ENCODE measurements at regions not wholly inside any gene's neighbourhood (a gene's known extent, or its start where the extent isn't known, plus 50 kb on each side); places are given as distances from the start of the nearest gene placed in this dataset.

DNA sequence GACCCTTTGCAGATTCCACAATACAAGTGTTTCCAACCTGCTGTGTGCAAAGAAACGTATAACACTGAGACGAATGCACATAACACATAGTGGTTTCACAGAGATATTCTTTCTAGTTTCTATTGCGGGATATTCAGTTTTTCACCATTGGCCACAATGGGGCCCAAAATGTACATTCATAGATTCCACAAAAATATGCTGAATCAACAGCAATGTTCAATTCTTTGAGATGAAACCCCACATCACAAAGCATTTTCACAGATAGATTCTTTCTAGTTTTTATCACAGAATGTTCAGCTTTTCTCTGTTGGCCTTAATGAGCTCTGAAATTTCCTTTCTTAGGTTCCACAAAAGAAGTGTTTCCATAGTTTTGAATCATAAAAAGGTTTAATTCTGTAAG lies 2472.3 kb downstream of the TP53TG3F start:
- 81% methylated on average over 3 of the region's 3 CpGs for WGBS (ENCODE audit: insufficient coverage)
- H3K36me3 Mint-ChIP-seq = peaks cover 12% of the 10 kb centered on the region
- no peaks in the 10 kb centered on the region for H3K36me3 ChIP-seq (ENCODE audit: control insufficient read depth, insufficient read depth, low read length)
- no peak for ATAC-seq
- H3K9me3 ChIP-seq (ENCODE audit: control insufficient read depth, insufficient read depth, low read length) = no peaks in the 10 kb centered on the region
- no peak overlapping the region for H3K27ac Mint-ChIP-seq
- no peak overlapping the region for H3K4me3 Mint-ChIP-seq
- H3K27ac ChIP-seq (ENCODE audit: low read length) = no peak overlapping the region
- H3K4me3 ChIP-seq (ENCODE audit: low read length) = no peak overlapping the region
- intact Hi-C loops (cut with micrococcal nuclease) = no loop called here
- H3K27me3 Mint-ChIP-seq (ENCODE audit: low read depth in 2 of 2) = no peaks in the 10 kb centered on the region
- no peaks in the 10 kb centered on the region for H3K27me3 ChIP-seq (ENCODE audit: control insufficient read depth, insufficient read depth, low read length)
- DNase-seq = no peak
- H3K4me1 Mint-ChIP-seq = no peaks in the 10 kb centered on the region
- peaks cover 5 to 8% of the 10 kb centered on the region in 2 donors for H3K9me3 Mint-ChIP-seq
- no peaks in the 10 kb centered on the region for H3K4me1 ChIP-seq (ENCODE audit: control insufficient read depth, insufficient read depth, low read length)
- TF ChIP-seq CTCF (IDR thresholded peaks at IDR 0.05) = no peak

Measured in natural killer cell (primary cell).